ENCODE measurements at regions not wholly inside any gene's neighbourhood (a gene's known extent, or its start where the extent isn't known, plus 50 kb on each side); places are given as distances from the start of the nearest gene placed in this dataset.

DNA sequence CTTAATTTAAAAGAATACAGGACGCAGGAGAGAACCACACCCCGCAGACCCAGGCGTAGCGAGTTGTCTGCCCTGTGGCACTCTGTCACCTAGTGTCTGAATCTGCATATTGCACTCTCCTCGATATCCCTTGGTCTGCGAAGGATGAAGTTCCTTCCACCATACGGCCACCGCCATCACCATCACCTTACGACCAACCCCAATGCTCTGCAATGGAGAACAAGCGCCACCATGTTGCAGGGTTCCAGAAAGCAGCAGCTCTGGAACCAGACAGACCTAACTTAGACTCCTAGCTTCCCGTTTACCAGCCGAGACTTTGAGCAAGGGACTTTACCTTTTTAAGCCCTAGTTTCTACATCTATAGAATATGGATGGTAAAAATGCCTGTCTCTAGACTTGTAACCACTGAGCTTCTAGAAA, 77.4 kb upstream of the DMRT1 start:
- TF ChIP-seq POLR2AphosphoS5 (IDR thresholded peaks at IDR 0.05) (peak; percentile 37), POLR2A (IDR thresholded peaks at IDR 0.05) (no peak)
- TF ChIP-seq, protein P1, sequence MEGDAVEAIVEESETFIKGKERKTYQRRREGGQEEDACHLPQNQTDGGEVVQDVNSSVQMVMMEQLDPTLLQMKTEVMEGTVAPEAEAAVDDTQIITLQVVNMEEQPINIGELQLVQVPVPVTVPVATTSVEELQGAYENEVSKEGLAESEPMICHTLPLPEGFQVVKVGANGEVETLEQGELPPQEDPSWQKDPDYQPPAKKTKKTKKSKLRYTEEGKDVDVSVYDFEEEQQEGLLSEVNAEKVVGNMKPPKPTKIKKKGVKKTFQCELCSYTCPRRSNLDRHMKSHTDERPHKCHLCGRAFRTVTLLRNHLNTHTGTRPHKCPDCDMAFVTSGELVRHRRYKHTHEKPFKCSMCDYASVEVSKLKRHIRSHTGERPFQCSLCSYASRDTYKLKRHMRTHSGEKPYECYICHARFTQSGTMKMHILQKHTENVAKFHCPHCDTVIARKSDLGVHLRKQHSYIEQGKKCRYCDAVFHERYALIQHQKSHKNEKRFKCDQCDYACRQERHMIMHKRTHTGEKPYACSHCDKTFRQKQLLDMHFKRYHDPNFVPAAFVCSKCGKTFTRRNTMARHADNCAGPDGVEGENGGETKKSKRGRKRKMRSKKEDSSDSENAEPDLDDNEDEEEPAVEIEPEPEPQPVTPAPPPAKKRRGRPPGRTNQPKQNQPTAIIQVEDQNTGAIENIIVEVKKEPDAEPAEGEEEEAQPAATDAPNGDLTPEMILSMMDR (IDR thresholded peaks at IDR 0.05) = peak; percentile 35 to 93 (median 80)

Measured in prostate gland (tissue), 2 donors.